KMS-11 (cell line): ENCODE measurements at regions not wholly inside any gene's neighbourhood (a gene's known extent, or its start where the extent isn't known, plus 50 kb on each side); places are given as distances from the start of the nearest gene placed in this dataset.
A peak's percentile ranks its signal among the peaks of the same experiment; 100 is the strongest.

Source experiments
- H2AFZ ChIP-seq: fragments of 200-600 bp; sonication (generic); 2 replicates; pipeline ENCODE4 v1.6.1; 2016; ENCODE audit warnings: antibody characterized with exemption, mixed run types, low read depth
- H3K27ac ChIP-seq: fragments of 200-600 bp; sonication (generic); 2 replicates; pipeline ENCODE4 v1.6.1; 2016; ENCODE audit warnings: mild to moderate bottlenecking, mixed run types
- H3K27me3 ChIP-seq: fragments of 200-600 bp; sonication (generic); 2 replicates; pipeline ENCODE4 v1.6.1; 2017; ENCODE audit warnings: mild to moderate bottlenecking, low read depth, mixed run types, moderate library complexity; ENCODE audit not compliant: insufficient read depth
- H3K36me3 ChIP-seq: fragments of 200-600 bp; sonication (generic); 2 replicates; pipeline ENCODE4 v1.6.1; 2017; ENCODE audit warnings: mild to moderate bottlenecking, mixed run types; ENCODE audit not compliant: insufficient read depth
- H3K4me1 ChIP-seq: fragments of 200-600 bp; sonication (generic); 2 replicates; pipeline ENCODE4 v1.6.1; 2016; ENCODE audit warnings: mild to moderate bottlenecking, low read depth, mixed run types; ENCODE audit not compliant: poor library complexity, severe bottlenecking
- H3K4me2 ChIP-seq: fragments of 200-600 bp; sonication (generic); 2 replicates; pipeline ENCODE4 v1.7.0; 2016; ENCODE audit warnings: mild to moderate bottlenecking, mixed run types
- H3K4me3 ChIP-seq: fragments of 200-600 bp; sonication (generic); IDR thresholded peaks from 2 replicates; pipeline ENCODE4 v1.6.1; 2017; ENCODE audit warnings: low read depth, low read length, mixed read lengths; ENCODE audit not compliant: insufficient read depth
- H3K79me2 ChIP-seq: fragments of 200-600 bp; sonication (generic); 2 replicates; pipeline ENCODE4 v1.6.1; 2016; ENCODE audit warnings: low read depth, mixed run types; ENCODE audit not compliant: insufficient read depth
- H3K9ac ChIP-seq: fragments of 200-600 bp; sonication (generic); 2 replicates; pipeline ENCODE4 v1.6.1; 2016; ENCODE audit warnings: mild to moderate bottlenecking, mixed run types
- H4K20me1 ChIP-seq: fragments of 200-600 bp; sonication (generic); 2 replicates; pipeline ENCODE4 v1.6.1; 2016; ENCODE audit warnings: mild to moderate bottlenecking, mixed run types; ENCODE audit not compliant: insufficient read depth
- TF ChIP-seq, protein P1 (sequence below): fragments of 200-600 bp; sonication (generic); conservative IDR thresholded peaks from 2 replicates; pipeline ENCODE4 v1.6.1; 2017; ENCODE audit warnings: low read depth, mild to moderate bottlenecking, antibody characterized with exemption, low read length, moderate library complexity, mixed read lengths

DNA sequence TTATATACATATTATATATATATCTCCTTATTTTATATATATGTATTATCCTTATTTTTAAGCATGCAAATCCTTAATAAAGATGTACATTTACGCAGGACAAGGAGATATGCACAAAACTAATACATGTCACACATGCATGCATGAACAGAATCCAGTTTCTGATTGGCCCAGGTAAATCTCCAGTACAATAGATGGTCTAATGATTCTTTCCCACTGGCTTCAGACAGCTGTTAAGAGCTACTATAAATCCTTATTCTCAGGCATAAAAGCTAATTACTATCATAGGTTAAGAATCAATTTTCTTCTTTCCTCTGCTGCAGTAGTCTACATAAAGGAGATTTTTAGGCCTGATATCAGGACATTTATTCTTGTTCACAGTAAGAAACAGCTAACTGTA is 689.8 kb downstream of the KCTD8 start:
- Histone ChIP-seq H3K36me3 (no peaks in the 10 kb centered on the region), H3K4me3 (no peak overlapping the region), H3K9ac (no peak overlapping the region), H3K79me2 (no peaks in the 10 kb centered on the region), H3K4me2 (no peak overlapping the region), H4K20me1 (no peaks in the 10 kb centered on the region), H3K4me1 (peaks cover 14% of the 10 kb centered on the region), H3K27ac (no peak overlapping the region), H2AFZ (no peak overlapping the region), H3K27me3 (no peaks in the 10 kb centered on the region)
- TF ChIP-seq, protein P1, sequence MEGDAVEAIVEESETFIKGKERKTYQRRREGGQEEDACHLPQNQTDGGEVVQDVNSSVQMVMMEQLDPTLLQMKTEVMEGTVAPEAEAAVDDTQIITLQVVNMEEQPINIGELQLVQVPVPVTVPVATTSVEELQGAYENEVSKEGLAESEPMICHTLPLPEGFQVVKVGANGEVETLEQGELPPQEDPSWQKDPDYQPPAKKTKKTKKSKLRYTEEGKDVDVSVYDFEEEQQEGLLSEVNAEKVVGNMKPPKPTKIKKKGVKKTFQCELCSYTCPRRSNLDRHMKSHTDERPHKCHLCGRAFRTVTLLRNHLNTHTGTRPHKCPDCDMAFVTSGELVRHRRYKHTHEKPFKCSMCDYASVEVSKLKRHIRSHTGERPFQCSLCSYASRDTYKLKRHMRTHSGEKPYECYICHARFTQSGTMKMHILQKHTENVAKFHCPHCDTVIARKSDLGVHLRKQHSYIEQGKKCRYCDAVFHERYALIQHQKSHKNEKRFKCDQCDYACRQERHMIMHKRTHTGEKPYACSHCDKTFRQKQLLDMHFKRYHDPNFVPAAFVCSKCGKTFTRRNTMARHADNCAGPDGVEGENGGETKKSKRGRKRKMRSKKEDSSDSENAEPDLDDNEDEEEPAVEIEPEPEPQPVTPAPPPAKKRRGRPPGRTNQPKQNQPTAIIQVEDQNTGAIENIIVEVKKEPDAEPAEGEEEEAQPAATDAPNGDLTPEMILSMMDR: no peak

DNA sequence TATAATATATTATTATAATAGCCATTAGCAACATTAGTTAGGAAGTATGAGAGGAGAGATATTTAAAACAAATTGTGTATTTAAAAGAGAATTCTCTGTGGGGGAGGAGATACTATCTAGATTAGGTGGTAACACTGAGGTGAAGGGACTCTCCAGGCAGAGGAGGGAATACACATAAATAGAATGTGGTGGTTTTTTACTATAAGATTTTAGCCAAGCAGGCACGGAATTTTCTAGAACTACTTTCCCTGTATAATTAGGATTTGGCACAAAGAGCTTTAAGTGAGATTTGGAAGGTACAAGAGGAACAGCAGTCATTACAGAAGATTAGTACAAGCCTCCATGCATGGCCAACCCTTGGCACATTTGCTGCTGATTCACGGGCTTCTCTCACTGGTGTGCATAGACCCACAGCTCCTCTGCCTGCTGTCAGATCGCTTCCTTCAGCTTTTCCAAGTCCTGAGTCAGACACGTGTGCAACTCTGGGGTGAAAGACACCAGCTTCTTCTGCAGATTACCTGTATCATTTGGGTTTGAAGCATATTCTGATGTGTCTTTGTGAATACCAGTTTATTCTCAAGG is 685.5 kb downstream of the KCTD8 start:
- Histone ChIP-seq H4K20me1 (no peaks in the 10 kb centered on the region), H3K4me2 (peak overlapping the region; percentile 92), H3K9ac (peak overlapping the region; percentile 64; the same call in 1 of the 2 replicates), H2AFZ (peak overlapping the region; percentile 64), H3K4me3 (no peak overlapping the region), H3K4me1 (peaks cover 41% of the 10 kb centered on the region), H3K36me3 (no peaks in the 10 kb centered on the region), H3K27me3 (no peaks in the 10 kb centered on the region), H3K79me2 (no peaks in the 10 kb centered on the region), H3K27ac (peak overlapping the region; percentile 74)
- TF ChIP-seq, protein P1: no peak

DNA sequence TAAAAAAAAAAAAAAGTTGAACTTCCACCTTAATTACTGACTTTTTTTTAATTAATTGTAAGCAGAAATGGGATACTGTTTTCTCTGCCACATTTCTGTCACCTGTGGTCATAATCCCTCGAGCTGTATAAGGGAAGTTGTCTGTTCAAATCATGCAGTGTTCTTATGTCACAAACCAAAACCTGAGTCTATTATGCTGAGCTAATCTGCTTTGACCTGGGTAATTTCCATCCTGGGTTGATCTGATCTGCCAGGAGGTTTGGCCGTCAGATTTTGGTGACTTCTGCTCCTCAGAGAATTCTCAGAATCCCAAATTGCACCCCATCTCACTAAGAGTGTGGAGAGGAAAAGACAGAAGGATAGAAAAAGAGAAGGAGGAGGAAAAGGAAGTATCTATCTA is 683.1 kb downstream of the KCTD8 start:
- Histone ChIP-seq H4K20me1 (no peaks in the 10 kb centered on the region), H2AFZ (no peak overlapping the region), H3K4me1 (peaks cover 41% of the 10 kb centered on the region), H3K36me3 (no peaks in the 10 kb centered on the region), H3K79me2 (no peaks in the 10 kb centered on the region), H3K4me2 (peak overlapping the region; percentile 92), H3K9ac (no peak overlapping the region), H3K27me3 (no peaks in the 10 kb centered on the region), H3K4me3 (no peak overlapping the region), H3K27ac (peak overlapping the region; percentile 49)
- TF ChIP-seq, protein P1: no peak

DNA sequence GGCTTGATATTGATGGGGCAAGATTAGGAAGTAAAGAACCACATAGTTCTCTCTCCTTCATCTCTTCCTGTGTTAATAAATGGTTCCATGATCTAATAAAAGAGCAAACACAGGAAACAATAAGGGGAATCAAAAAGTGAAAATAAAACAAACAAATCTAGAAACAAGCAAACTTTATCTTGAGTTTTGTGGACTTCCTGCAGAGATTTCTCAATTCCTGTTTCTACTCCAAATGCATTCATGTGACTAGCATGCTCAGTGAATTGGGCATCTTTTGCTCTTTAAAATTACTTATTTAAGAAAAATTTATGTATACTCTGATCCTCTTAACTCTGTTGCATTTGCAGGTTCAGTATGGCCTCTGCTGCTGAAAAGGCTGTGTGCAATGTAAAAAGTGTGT is 682.0 kb downstream of the KCTD8 start:
- H3K9ac ChIP-seq: no peak overlapping the region
- no peak overlapping the region for H3K4me3 ChIP-seq
- H3K36me3 ChIP-seq: no peaks in the 10 kb centered on the region
- H2AFZ ChIP-seq: no peak overlapping the region; the same call in 1 of the 2 replicates
- peaks cover 41% of the 10 kb centered on the region for H3K4me1 ChIP-seq
- H3K27me3 ChIP-seq: no peaks in the 10 kb centered on the region
- no peaks in the 10 kb centered on the region for H4K20me1 ChIP-seq
- no peaks in the 10 kb centered on the region for H3K79me2 ChIP-seq
- H3K27ac ChIP-seq: peak overlapping the region; percentile 7; the same call in 1 of the 2 replicates
- H3K4me2 ChIP-seq: peak overlapping the region; percentile 92
- TF ChIP-seq, protein P1: no peak
